ENCODE measurements at regions not wholly inside any gene's neighbourhood (a gene's known extent, or its start where the extent isn't known, plus 50 kb on each side); places are given as distances from the start of the nearest gene placed in this dataset.

DNA sequence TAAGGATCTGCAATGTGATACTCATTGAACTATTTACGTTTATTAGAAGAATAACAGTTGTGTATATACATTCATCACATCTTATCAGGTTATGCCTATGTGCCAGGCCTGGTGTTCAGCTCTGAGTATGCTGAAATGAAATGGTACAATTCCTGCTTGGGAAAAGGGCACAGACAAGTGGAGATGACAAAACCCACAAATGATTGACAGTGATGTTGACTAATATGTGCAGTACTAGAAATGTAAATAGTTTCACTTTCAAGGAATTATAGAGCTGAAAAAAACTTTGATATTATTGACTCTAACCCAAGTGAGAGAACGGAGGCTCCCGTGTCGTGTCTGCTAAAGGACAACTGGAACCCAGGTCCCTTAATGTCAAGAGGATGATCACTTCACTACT is 386.8 kb upstream of the DACH1 start:
- H3K36me3 ChIP-seq (ENCODE audit: insufficient read depth): no peaks in the 10 kb centered on the region
- no peaks in the 10 kb centered on the region for H3K79me2 ChIP-seq (ENCODE audit: insufficient read depth, low read depth)
- H3K4me1 ChIP-seq (ENCODE audit: low read depth, poor library complexity, severe bottlenecking): no peaks in the 10 kb centered on the region
- H3K4me2 ChIP-seq: no peak overlapping the region
- no peak overlapping the region for H3K27ac ChIP-seq
- no peaks in the 10 kb centered on the region for H3K27me3 ChIP-seq (ENCODE audit: insufficient read depth, low read depth)
- H3K4me3 ChIP-seq (IDR thresholded peaks at IDR 0.05; ENCODE audit: insufficient read depth, low read depth, low read length): no peak overlapping the region
- no peak for TF ChIP-seq CTCF (conservative IDR thresholded peaks at IDR 0.05; ENCODE audit: low read depth, low read length)
- no peak overlapping the region for H3K9ac ChIP-seq
- H2AFZ ChIP-seq (ENCODE audit: low read depth): no peak overlapping the region
- no peaks in the 10 kb centered on the region for H4K20me1 ChIP-seq (ENCODE audit: insufficient read depth)

GRCh38 chr13:72246396-72246795 is 379.4 kb upstream of the DACH1 start:
- Histone ChIP-seq H3K4me3 (IDR thresholded peaks at IDR 0.05; ENCODE audit: insufficient read depth, low read depth, low read length) (no peak overlapping the region), H3K79me2 (ENCODE audit: insufficient read depth, low read depth) (no peaks in the 10 kb centered on the region), H4K20me1 (ENCODE audit: insufficient read depth) (no peaks in the 10 kb centered on the region), H3K4me2 (no peak overlapping the region), H3K36me3 (ENCODE audit: insufficient read depth) (no peaks in the 10 kb centered on the region), H3K27ac (no peak overlapping the region), H3K27me3 (ENCODE audit: insufficient read depth, low read depth) (no peaks in the 10 kb centered on the region), H2AFZ (ENCODE audit: low read depth) (no peak overlapping the region), H3K9ac (no peak overlapping the region), H3K4me1 (ENCODE audit: low read depth, poor library complexity, severe bottlenecking) (no peaks in the 10 kb centered on the region)
- TF ChIP-seq CTCF (conservative IDR thresholded peaks at IDR 0.05; ENCODE audit: low read depth, low read length): no peak

DNA sequence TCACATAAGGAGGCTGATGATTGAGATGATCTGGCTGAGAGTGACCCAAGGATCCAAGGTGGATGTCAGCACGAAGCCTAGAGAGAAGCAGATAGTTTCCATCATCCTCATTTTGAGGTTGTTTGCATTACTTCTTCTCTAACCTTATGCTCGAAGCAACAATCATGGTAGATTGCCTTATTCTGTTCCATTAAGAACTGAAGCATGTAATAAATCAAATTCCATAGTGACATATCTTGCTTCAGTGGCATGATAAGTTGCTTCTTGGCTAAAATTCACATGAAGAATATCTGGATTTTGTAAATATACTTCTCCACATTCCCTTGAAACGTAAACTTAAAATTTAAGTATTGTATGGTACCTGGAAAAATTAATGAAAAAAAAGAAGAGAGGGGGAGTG is 377.8 kb upstream of the DACH1 start:
- Histone ChIP-seq H3K36me3 (ENCODE audit: insufficient read depth) (no peaks in the 10 kb centered on the region), H2AFZ (ENCODE audit: low read depth) (no peak overlapping the region), H3K27me3 (ENCODE audit: insufficient read depth, low read depth) (no peaks in the 10 kb centered on the region), H3K79me2 (ENCODE audit: insufficient read depth, low read depth) (no peaks in the 10 kb centered on the region), H3K4me1 (ENCODE audit: low read depth, poor library complexity, severe bottlenecking) (no peaks in the 10 kb centered on the region), H3K27ac (no peak overlapping the region), H3K9ac (no peak overlapping the region), H3K4me2 (no peak overlapping the region), H3K4me3 (IDR thresholded peaks at IDR 0.05; ENCODE audit: insufficient read depth, low read depth, low read length) (no peak overlapping the region), H4K20me1 (ENCODE audit: insufficient read depth) (no peaks in the 10 kb centered on the region)
- no peak for TF ChIP-seq CTCF (conservative IDR thresholded peaks at IDR 0.05; ENCODE audit: low read depth, low read length)

DNA sequence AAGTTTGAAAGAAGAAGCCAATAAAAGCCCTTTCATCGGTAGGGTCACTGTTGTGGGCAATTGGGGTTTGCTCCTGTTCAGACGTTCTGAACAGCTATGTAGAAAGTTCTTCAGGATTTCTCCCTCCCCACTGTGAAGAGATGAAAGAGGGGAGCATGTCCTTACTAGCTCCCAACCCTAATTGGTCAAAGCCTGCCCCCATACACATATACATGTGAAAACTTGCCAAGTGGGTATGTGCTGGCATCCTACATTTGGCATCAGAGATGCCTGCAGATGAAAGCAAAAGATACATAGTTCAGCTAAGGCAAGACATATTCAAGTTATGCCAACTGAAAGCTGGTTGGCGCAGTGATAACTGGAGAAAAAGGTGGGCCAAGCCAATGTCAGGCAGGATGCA is 363.1 kb upstream of the DACH1 start:
- Histone ChIP-seq H3K4me3 (IDR thresholded peaks at IDR 0.05; ENCODE audit: insufficient read depth, low read depth, low read length) (no peak overlapping the region), H3K79me2 (ENCODE audit: insufficient read depth, low read depth) (no peaks in the 10 kb centered on the region), H3K4me1 (ENCODE audit: low read depth, poor library complexity, severe bottlenecking) (no peaks in the 10 kb centered on the region), H4K20me1 (ENCODE audit: insufficient read depth) (no peaks in the 10 kb centered on the region), H3K27me3 (ENCODE audit: insufficient read depth, low read depth) (no peaks in the 10 kb centered on the region), H2AFZ (ENCODE audit: low read depth) (no peak overlapping the region), H3K9ac (no peak overlapping the region), H3K36me3 (ENCODE audit: insufficient read depth) (no peaks in the 10 kb centered on the region), H3K27ac (no peak overlapping the region), H3K4me2 (no peak overlapping the region)
- TF ChIP-seq CTCF (conservative IDR thresholded peaks at IDR 0.05; ENCODE audit: low read depth, low read length): no peak

- no peaks in the 10 kb centered on the region for H3K79me2 ChIP-seq (ENCODE audit: insufficient read depth, low read depth)
- H4K20me1 ChIP-seq (ENCODE audit: insufficient read depth): no peaks in the 10 kb centered on the region
- no peak overlapping the region for H3K27ac ChIP-seq
- H3K27me3 ChIP-seq (ENCODE audit: insufficient read depth, low read depth): no peaks in the 10 kb centered on the region
- TF ChIP-seq CTCF (conservative IDR thresholded peaks at IDR 0.05; ENCODE audit: low read depth, low read length): no peak
- H3K4me1 ChIP-seq (ENCODE audit: low read depth, poor library complexity, severe bottlenecking): no peaks in the 10 kb centered on the region
- no peak overlapping the region for H3K9ac ChIP-seq
- no peak overlapping the region for H3K4me3 ChIP-seq (IDR thresholded peaks at IDR 0.05; ENCODE audit: insufficient read depth, low read depth, low read length)
- H3K36me3 ChIP-seq (ENCODE audit: insufficient read depth): no peaks in the 10 kb centered on the region
- H3K4me2 ChIP-seq: no peak overlapping the region
- H2AFZ ChIP-seq (ENCODE audit: low read depth): no peak overlapping the region
Observed at GRCh38 chr13:72229067-72229466, 362.1 kb upstream of the DACH1 start.
